ENCODE measurements at regions not wholly inside any gene's neighbourhood (a gene's known extent, or its start where the extent isn't known, plus 50 kb on each side); places are given as distances from the start of the nearest gene placed in this dataset.

- TF ChIP-seq MAX (IDR thresholded peaks at IDR 0.05): no peak
Observed at GRCh38 chr1:177464686-177465085, 293.9 kb downstream of the BRINP2 start.

- TF ChIP-seq CREB1 (IDR thresholded peaks at IDR 0.05; ENCODE audit: low read depth): no peak
Observed at GRCh38 chr1:177451191-177451590, 280.4 kb downstream of the BRINP2 start.

GRCh38 chr1:177448652-177449357 is 278.0 kb downstream of the BRINP2 start:
- TF ChIP-seq CEBPB (IDR thresholded peaks at IDR 0.05): no peak
- no peak for TF ChIP-seq MAX (IDR thresholded peaks at IDR 0.05)
- no peak for TF ChIP-seq REST (IDR thresholded peaks at IDR 0.05; ENCODE audit: low read depth)
- TF ChIP-seq TCF12 (IDR thresholded peaks at IDR 0.05; ENCODE audit: low read depth): no peak
- TF ChIP-seq TEAD4 (IDR thresholded peaks at IDR 0.05): no peak
- TF ChIP-seq YY1 (IDR thresholded peaks at IDR 0.05; ENCODE audit: low read depth): no peak
- TF ChIP-seq USF1 (IDR thresholded peaks at IDR 0.05): no peak
- no peak for TF ChIP-seq EP300 (IDR thresholded peaks at IDR 0.05; ENCODE audit: borderline replicate concordance)
- no peak for TF ChIP-seq TAF1 (IDR thresholded peaks at IDR 0.05; ENCODE audit: low read depth)
- TF ChIP-seq ZBTB7A (IDR thresholded peaks at IDR 0.05; ENCODE audit: low read depth): no peak
- TF ChIP-seq RAD21 (IDR thresholded peaks at IDR 0.05; ENCODE audit: low read depth): no peak
- no peak for TF ChIP-seq FOXM1 (IDR thresholded peaks at IDR 0.05; ENCODE audit: borderline replicate concordance, low read depth)
- no peak for TF ChIP-seq CREB1 (IDR thresholded peaks at IDR 0.05; ENCODE audit: low read depth)

GRCh38 chr1:177448036-177448615 is 277.4 kb downstream of the BRINP2 start:
- TF ChIP-seq EP300 (IDR thresholded peaks at IDR 0.05; ENCODE audit: borderline replicate concordance) (no peak), EGR1 (IDR thresholded peaks at IDR 0.05) (no peak), USF1 (IDR thresholded peaks at IDR 0.05) (no peak), REST (IDR thresholded peaks at IDR 0.05; ENCODE audit: low read depth) (no peak), FOXM1 (IDR thresholded peaks at IDR 0.05; ENCODE audit: borderline replicate concordance, low read depth) (no peak), TAF1 (IDR thresholded peaks at IDR 0.05; ENCODE audit: low read depth) (no peak), CEBPB (IDR thresholded peaks at IDR 0.05) (no peak), YY1 (IDR thresholded peaks at IDR 0.05; ENCODE audit: low read depth) (no peak), TEAD4 (IDR thresholded peaks at IDR 0.05) (no peak), CREB1 (IDR thresholded peaks at IDR 0.05; ENCODE audit: low read depth) (no peak), MAX (IDR thresholded peaks at IDR 0.05) (no peak), RAD21 (IDR thresholded peaks at IDR 0.05; ENCODE audit: low read depth) (no peak), NFIC (IDR thresholded peaks at IDR 0.05) (no peak)

GRCh38 chr1:177444997-177445746 is 274.4 kb downstream of the BRINP2 start:
- TF ChIP-seq MAX (IDR thresholded peaks at IDR 0.05): no peak
- no peak for TF ChIP-seq TAF1 (IDR thresholded peaks at IDR 0.05; ENCODE audit: low read depth)
- TF ChIP-seq NFIC (IDR thresholded peaks at IDR 0.05): no peak
- TF ChIP-seq REST (IDR thresholded peaks at IDR 0.05; ENCODE audit: low read depth): no peak
- TF ChIP-seq CEBPB (IDR thresholded peaks at IDR 0.05): no peak
- TF ChIP-seq ZBTB7A (IDR thresholded peaks at IDR 0.05; ENCODE audit: low read depth): no peak
- no peak for TF ChIP-seq EP300 (IDR thresholded peaks at IDR 0.05; ENCODE audit: borderline replicate concordance)
